GM12878 (cell line): ENCODE measurements at regions not wholly inside any gene's neighbourhood (a gene's known extent, or its start where the extent isn't known, plus 50 kb on each side); places are given as distances from the start of the nearest gene placed in this dataset.

Experiments used
- ATAC-seq: fragments of 200-7000 bp; cut with Tn5 transposase; 3 replicates; pipeline ENCODE4 v1.9.1; 2020; ENCODE audit warnings: mild to moderate bottlenecking, moderate library complexity
- BruUV-seq: library from RNA; stranded (reverse); fragments of 400-500 nt; replicated peaks from 2 replicates; lab custom pipeline; 2021; lab: Mats Ljungman, UMichigan
- CTCF ChIA-PET: fragments of 300-600 bp; sonication (Branson Sonifier 250); formaldehyde crosslinking; extraction: SDS; loops from one replicate; lab custom pipeline; 2021; ENCODE audit warnings: inconsistent platforms; lab: Yijun Ruan, JAX
- POLR2A ChIA-PET: fragments of 350-600 bp; formaldehyde crosslinking; extraction: SDS; loops from one replicate; lab custom pipeline; 2021; ENCODE audit warnings: inconsistent platforms; lab: Charles Lee
- RAD21 ChIA-PET: fragments of 300-600 bp; sonication (Branson Sonifier 250); formaldehyde crosslinking; loops from one replicate; lab custom pipeline; 2023; ENCODE audit warnings: antibody characterized with exemption; ENCODE audit not compliant: unreplicated experiment; lab: Charles Lee
- SMC1A ChIA-PET: fragments of 300-600 bp; sonication (Branson Sonifier 250); formaldehyde crosslinking; loops from one replicate; lab custom pipeline; 2023; ENCODE audit not compliant: unreplicated experiment, uncharacterized antibody; lab: Charles Lee
- DNase-seq: peaks from one replicate; pipeline ENCODE4 v3.0.0-alpha.2; 2011; ENCODE audit warnings: low read depth, low spot score
- FAIRE-seq: peaks from 3 replicates; lab custom pipeline; 2011; peaks lifted over from hg19 to GRCh38; lab: Jason Lieb, UNC
- H2AFZ ChIP-seq: 2 replicates; pipeline ENCODE4 v1.6.0; 2011; ENCODE audit warnings: low read depth, low read length, control low read depth; ENCODE audit not compliant: control insufficient read depth
- H3K27ac ChIP-seq: 2 replicates; pipeline ENCODE4 v1.5.1; 2011; ENCODE audit warnings: control low read depth; ENCODE audit not compliant: control insufficient read depth, insufficient read depth
- H3K27me3 ChIP-seq, 2 experiments: replicated peaks in 1 of 2; 2 replicates each; pipeline versions ENCODE4 v1.6.0 to v1.6.1; 2011; ENCODE audit warnings: low read length in 1 of 2; ENCODE audit not compliant: control insufficient read depth in 2 of 2, insufficient read depth in 2 of 2
- H3K36me3 ChIP-seq, 2 experiments: 2 replicates each; pipeline ENCODE4 v1.5.1; 2011; ENCODE audit warnings: low read length in 1 of 2; ENCODE audit not compliant: control insufficient read depth in 2 of 2, insufficient read depth in 2 of 2
- H3K4me1 ChIP-seq: 2 replicates; pipeline ENCODE4 v1.6.1; 2011; ENCODE audit warnings: mild to moderate bottlenecking, low read length, moderate library complexity, mixed read lengths; ENCODE audit not compliant: control insufficient read depth, insufficient read depth
- H3K4me2 ChIP-seq: 2 replicates; pipeline ENCODE4 v1.6.0; 2011; ENCODE audit warnings: control low read depth; ENCODE audit not compliant: control insufficient read depth, insufficient read depth
- H3K4me3 ChIP-seq: fragments of 200-600 bp; sonication (generic); 2 replicates; pipeline ENCODE4 v1.5.1; 2016
- H3K79me2 ChIP-seq: 2 replicates; pipeline ENCODE4 v1.6.0; 2011; ENCODE audit warnings: low read length; ENCODE audit not compliant: control insufficient read depth, insufficient read depth
- H3K9ac ChIP-seq: 2 replicates; pipeline ENCODE4 v1.8.0; 2011; ENCODE audit warnings: low read length, control low read depth, mixed read lengths; ENCODE audit not compliant: control insufficient read depth, insufficient read depth
- H3K9me3 ChIP-seq: replicated peaks from 3 replicates; pipeline ENCODE4 v1.5.1; 2011; ENCODE audit warnings: mild to moderate bottlenecking, low read length; ENCODE audit not compliant: control insufficient read depth, insufficient read depth
- H4K20me1 ChIP-seq: 2 replicates; pipeline ENCODE4 v1.6.0; 2011; ENCODE audit not compliant: control insufficient read depth, insufficient read depth
- ASH2L ChIP-seq: fragments of 300-600, 200-600 bp; sonication (generic); IDR thresholded peaks from 2 replicates; pipeline ENCODE4 v1.6.1; 2017; ENCODE audit warnings: low read depth, mild to moderate bottlenecking, borderline replicate concordance
- BHLHE40 ChIP-seq, 2 experiments: fragments of 450-650 bp in 1 of 2; IDR thresholded peaks; 2 replicates each; pipeline ENCODE4 v1.6.1; 2011 to 2017; ENCODE audit warnings: low read depth in 2 of 2, borderline replicate concordance in 1 of 2, improper control_type of control experiment in 1 of 2, low read length in 1 of 2, mild to moderate bottlenecking in 1 of 2
- BRCA1 ChIP-seq: IDR thresholded peaks from 2 replicates; pipeline ENCODE4 v1.6.1; 2011; ENCODE audit warnings: low read depth, low read length, improper control_type of control experiment
- CHD1 ChIP-seq: IDR thresholded peaks from 2 replicates; pipeline ENCODE4 v1.6.1; 2012; ENCODE audit warnings: low read depth, low read length, improper control_type of control experiment
- DPF2 ChIP-seq: fragments of 450-650 bp; IDR thresholded peaks from 2 replicates; pipeline ENCODE4 v1.6.1; 2017; ENCODE audit warnings: mild to moderate bottlenecking
- E4F1 ChIP-seq: fragments of 450-650 bp; IDR thresholded peaks from 2 replicates; pipeline ENCODE4 v1.6.1; 2018; ENCODE audit warnings: borderline replicate concordance, mild to moderate bottlenecking; ENCODE audit not compliant: partially characterized antibody
- EP300 ChIP-seq, 2 experiments: fragments of 150-350 bp in 1 of 2; IDR thresholded peaks; 2 replicates each; pipeline ENCODE4 v1.6.1; 2011 to 2012; ENCODE audit warnings: low read depth in 2 of 2, low read length in 2 of 2, borderline replicate concordance in 1 of 2, improper control_type of control experiment in 1 of 2, inconsistent platforms in 1 of 2; ENCODE audit not compliant: control insufficient read depth in 1 of 2
- IRF4 ChIP-seq: IDR thresholded peaks from 2 replicates; pipeline ENCODE4 v1.6.1; 2011; ENCODE audit warnings: low read depth, low read length
- KLF5 ChIP-seq: fragments of 450-650 bp; IDR thresholded peaks from 2 replicates; pipeline ENCODE4 v1.6.1; 2014; ENCODE audit warnings: mild to moderate bottlenecking; ENCODE audit not compliant: partially characterized antibody
- MTA2 ChIP-seq: fragments of 450-650 bp; IDR thresholded peaks from 2 replicates; pipeline ENCODE4 v1.6.1; 2016; ENCODE audit warnings: low read depth, mild to moderate bottlenecking, moderate library complexity
- REST ChIP-seq: IDR thresholded peaks from 2 replicates; pipeline ENCODE4 v1.6.1; 2012; ENCODE audit warnings: mild to moderate bottlenecking, low read depth, low read length
- ZBED1 ChIP-seq: IDR thresholded peaks from 2 replicates; pipeline ENCODE4 v1.6.1; 2016; ENCODE audit warnings: borderline replicate concordance
- WGBS: methylation state at CpG from one replicate; pipeline ENCODE4 v1.1.6; 2016; ENCODE audit warnings: low lambda C conversion rate; ENCODE audit not compliant: insufficient replicate concordance, insufficient coverage; ENCODE audit errors: missing lambda C conversion rate; 5-methylcytosine and 5-hydroxymethylcytosine counted together
- in situ Hi-C: fragments of 300-500 bp; cut with MboI; formaldehyde crosslinking; loops from 9 replicates; pipeline ENCODE4 v1.14.3; 2018; ENCODE audit warnings: mixed read lengths
- intact Hi-C: fragments of 100-400 bp; cut with micrococcal nuclease; formaldehyde crosslinking; loops from one replicate; pipeline ENCODE4 v1.14.2; 2022; ENCODE audit not compliant: unreplicated experiment

- TF ChIP-seq ASH2L (no peak), ZBED1 (no peak)
These were observed 259.8 kb upstream of the CAMK1G start (continued) for GRCh38 chr1:209323743-209324142.

- no peaks in the 10 kb centered on the region for H3K79me2 ChIP-seq
- no peak for DNase-seq
- intact Hi-C loops (no loop called here), in situ Hi-C loops (no loop called here)
- no peak for FAIRE-seq
- no peaks in the 10 kb centered on the region for H3K27me3 ChIP-seq
- ATAC-seq, result no peak
- no peak overlapping the region for H3K27ac ChIP-seq
- TF ChIP-seq REST, result no peak
- no peak for TF ChIP-seq DPF2
- TF ChIP-seq KLF5, result no peak
- no peak for TF ChIP-seq EP300 (IDR thresholded peaks at IDR 0.05; ENCODE audit: borderline replicate concordance in 1 of 2, control insufficient read depth in 1 of 2, low read depth in 2 of 2, low read length in 2 of 2)
- TF ChIP-seq MTA2, result no peak
- no peak for TF ChIP-seq IRF4
- no peak for TF ChIP-seq CHD1
- no peak for TF ChIP-seq E4F1
- TF ChIP-seq BHLHE40 (IDR thresholded peaks at IDR 0.05; ENCODE audit: borderline replicate concordance in 1 of 2, low read depth in 2 of 2, low read length in 1 of 2), result no peak
- no peak for TF ChIP-seq BRCA1
- WGBS, result 31% methylated on average over 5 of the region's 5 CpGs
- BruUV-seq, result no TSS peak
- no peaks in the 10 kb centered on the region for H3K36me3 ChIP-seq
- ChIA-PET SMC1A (interaction anchor here (1.1 kb wide), 1 partner anchor 9 kb away, joined by 3 read pairs; no protein-coding TSS in a partner anchor), RAD21 (no interaction called here), POLR2A (no interaction called here), CTCF (interaction anchor here (1.2 to 2.4 kb wide), 2 partner anchors 10 to 28 kb away, joined by 3 to 10 read pairs; no protein-coding TSS in a partner anchor)
- no peaks in the 10 kb centered on the region for H4K20me1 ChIP-seq
- H3K4me3 ChIP-seq, result no peak overlapping the region
- no peaks in the 10 kb centered on the region for H3K4me1 ChIP-seq
- no peak overlapping the region for H3K4me2 ChIP-seq
- H2AFZ ChIP-seq, result no peak overlapping the region
- H3K9ac ChIP-seq, result no peak overlapping the region
- H3K9me3 ChIP-seq, result no peaks in the 10 kb centered on the region
These were observed 258.3 kb upstream of the CAMK1G start for GRCh38 chr1:209324901-209325871.
